Prostate gland (tissue), 2 donors: ENCODE measurements at regions not wholly inside any gene's neighbourhood (a gene's known extent, or its start where the extent isn't known, plus 50 kb on each side); places are given as distances from the start of the nearest gene placed in this dataset.

Experiments used
- POLR2AphosphoS5 ChIP-seq: sonication (generic); formaldehyde crosslinking; IDR thresholded peaks from one replicate; pipeline ENCODE4 v1.6.1; 2017; ENCODE audit warnings: antibody characterized with exemption
- TF ChIP-seq, protein P1 (sequence below), 4 experiments: fragments of 200-600 bp in 2 of 4; fragments of 450-650 bp in 2 of 4; sonication (generic) in 2 of 4; IDR thresholded peaks; 1 replicate in 3 of 4; 2 replicates in 1 of 4; pipeline ENCODE4 v1.5.1; 2016 to 2019; ENCODE audit warnings: antibody characterized with exemption in 4 of 4, mild to moderate bottlenecking in 2 of 4, moderate library complexity in 2 of 4

- TF ChIP-seq, protein P1, sequence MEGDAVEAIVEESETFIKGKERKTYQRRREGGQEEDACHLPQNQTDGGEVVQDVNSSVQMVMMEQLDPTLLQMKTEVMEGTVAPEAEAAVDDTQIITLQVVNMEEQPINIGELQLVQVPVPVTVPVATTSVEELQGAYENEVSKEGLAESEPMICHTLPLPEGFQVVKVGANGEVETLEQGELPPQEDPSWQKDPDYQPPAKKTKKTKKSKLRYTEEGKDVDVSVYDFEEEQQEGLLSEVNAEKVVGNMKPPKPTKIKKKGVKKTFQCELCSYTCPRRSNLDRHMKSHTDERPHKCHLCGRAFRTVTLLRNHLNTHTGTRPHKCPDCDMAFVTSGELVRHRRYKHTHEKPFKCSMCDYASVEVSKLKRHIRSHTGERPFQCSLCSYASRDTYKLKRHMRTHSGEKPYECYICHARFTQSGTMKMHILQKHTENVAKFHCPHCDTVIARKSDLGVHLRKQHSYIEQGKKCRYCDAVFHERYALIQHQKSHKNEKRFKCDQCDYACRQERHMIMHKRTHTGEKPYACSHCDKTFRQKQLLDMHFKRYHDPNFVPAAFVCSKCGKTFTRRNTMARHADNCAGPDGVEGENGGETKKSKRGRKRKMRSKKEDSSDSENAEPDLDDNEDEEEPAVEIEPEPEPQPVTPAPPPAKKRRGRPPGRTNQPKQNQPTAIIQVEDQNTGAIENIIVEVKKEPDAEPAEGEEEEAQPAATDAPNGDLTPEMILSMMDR (IDR thresholded peaks at IDR 0.05), result no peak
- TF ChIP-seq POLR2AphosphoS5, result no peak
Observed at GRCh38 chr9:107991581-107991980, 502.0 kb upstream of the KLF4 start.
